ENCODE measurements at regions not wholly inside any gene's neighbourhood (a gene's known extent, or its start where the extent isn't known, plus 50 kb on each side); places are given as distances from the start of the nearest gene placed in this dataset.

DNA sequence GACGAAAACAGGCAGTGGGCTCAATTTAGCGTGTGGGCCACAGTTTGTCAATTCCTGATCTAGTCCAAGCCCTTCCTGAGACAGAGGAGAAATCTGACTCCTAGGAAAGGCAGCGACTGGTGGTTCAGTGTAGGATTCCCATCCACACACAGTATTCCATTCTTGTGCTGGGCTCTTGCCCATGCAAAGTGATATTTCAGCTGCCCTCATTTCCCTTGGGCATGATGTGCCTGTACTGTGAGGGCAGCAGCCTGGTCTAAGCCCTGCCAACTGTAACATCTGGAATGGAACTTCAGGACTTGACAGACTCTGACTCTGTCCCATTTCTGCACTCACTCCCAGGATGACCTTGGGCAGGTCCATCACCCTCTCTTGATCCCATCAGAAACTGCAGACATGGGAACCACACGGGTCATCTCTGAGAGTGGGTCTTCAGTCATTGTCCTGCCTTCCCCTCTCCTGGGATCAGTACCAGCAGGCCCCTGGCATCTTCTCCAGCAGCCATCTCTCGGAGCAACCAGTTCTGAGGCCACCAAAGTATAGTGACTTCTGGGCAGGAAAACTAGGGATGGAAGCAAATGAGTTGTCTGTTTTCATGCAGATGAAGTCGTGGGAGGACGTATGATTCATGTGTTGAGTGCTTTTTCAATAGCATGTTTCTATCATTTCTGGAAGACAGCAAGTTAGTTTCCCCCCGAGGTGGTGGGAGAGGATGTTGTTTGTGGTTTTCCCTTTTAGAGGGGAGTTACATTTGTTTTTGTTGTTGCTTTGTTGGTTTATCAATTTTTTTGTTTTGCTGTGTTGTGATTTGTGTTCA lies 54.2 kb upstream of the BCL2L14 start:
- DNase-seq (ENCODE audit: low spot score): no peak

DNA sequence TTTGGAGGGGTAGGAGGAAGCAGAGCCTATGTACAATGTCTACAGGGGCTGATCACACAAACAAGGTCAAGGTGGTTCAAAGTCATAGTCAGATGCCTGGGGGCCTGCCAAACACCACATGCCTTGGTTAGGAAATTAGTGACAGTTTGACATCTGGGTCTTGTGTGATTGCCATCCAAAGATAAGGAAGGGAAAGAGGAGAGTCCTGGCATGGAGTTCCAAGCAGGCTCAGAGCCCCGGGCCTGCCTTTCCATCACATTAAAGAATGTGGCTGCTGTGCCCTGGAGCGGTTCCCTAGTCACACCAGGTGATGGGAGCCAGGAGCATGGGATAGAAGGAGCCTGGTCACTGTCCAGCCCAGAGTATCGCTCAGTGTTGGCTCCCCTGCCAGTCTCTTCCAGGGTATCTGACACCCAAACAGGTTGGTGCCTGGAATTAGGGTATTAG lies 53.6 kb upstream of the BCL2L14 start:
- DNase-seq (ENCODE audit: low spot score): no peak

GRCh38 chr12:12017798-12018197 lies 52.9 kb upstream of the BCL2L14 start:
- no peak for DNase-seq (ENCODE audit: low spot score)

DNA sequence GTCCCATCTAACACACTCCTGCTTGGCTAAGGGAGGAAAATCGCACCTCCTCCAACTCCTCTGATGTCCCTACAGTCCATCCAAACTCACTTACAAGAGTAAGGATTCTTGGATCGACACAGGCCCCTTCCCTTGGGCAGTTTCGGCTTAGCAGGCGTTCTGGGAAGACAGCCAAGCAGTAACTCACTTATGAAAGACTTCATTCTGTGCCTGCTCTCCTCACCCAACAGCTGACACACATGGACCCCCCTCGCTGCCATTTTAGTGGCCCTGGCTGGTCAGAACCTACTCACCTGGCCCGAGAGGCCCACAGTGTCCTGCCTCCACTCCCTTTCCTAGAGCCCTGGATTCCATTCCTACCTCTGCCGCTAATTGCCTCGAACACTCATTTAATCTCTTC lies 52.3 kb upstream of the BCL2L14 start:
- DNase-seq (ENCODE audit: low spot score): no peak

DNA sequence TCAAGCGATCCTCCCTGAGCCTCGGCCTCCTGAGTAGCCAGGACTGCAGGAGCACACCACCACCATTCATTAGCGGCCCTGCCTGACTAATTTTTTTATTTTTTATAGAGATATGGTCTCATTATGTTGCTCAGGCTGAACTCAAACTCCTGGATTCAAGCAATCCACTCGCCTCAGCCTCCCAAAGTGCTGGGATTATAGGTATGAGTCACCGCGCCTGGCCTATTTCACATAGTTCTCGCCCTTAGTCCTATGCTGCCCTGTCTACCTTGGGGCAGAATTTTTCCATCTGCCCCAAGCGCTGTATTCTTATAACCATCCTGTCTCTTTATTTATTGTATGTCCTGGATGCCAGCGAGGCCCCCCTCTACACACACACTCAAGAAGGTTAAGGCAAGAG lies 50.9 kb upstream of the BCL2L14 start:
- no peak for DNase-seq (ENCODE audit: low spot score)

- DNase-seq (ENCODE audit: low spot score): no peak
Measured at GRCh38 chr12:12020762-12021161, 50.0 kb upstream of the BCL2L14 start.

All from A172 (cell line).